Osteocyte (in vitro differentiated cells): ENCODE measurements at regions not wholly inside any gene's neighbourhood (a gene's known extent, or its start where the extent isn't known, plus 50 kb on each side); places are given as distances from the start of the nearest gene placed in this dataset.

Source experiments
- DNase-seq: peaks from one replicate; pipeline ENCODE4 v3.0.0; 2021; ENCODE audit warnings: mixed read lengths; ENCODE audit not compliant: unreplicated experiment; ENCODE audit errors: extremely low spot score
- H3K27ac Mint-ChIP-seq: one replicate; pipeline ENCODE4 v1.8.0; 2021; ENCODE audit warnings: mild to moderate bottlenecking, mixed read lengths; ENCODE audit not compliant: unreplicated experiment
- H3K27me3 Mint-ChIP-seq: one replicate; pipeline ENCODE4 v1.8.0; 2021; ENCODE audit warnings: mixed read lengths; ENCODE audit not compliant: unreplicated experiment
- H3K36me3 Mint-ChIP-seq: one replicate; pipeline ENCODE4 v1.8.0; 2021; ENCODE audit warnings: mixed read lengths; ENCODE audit not compliant: unreplicated experiment
- H3K4me1 Mint-ChIP-seq: one replicate; pipeline ENCODE4 v1.8.0; 2021; ENCODE audit warnings: mixed read lengths; ENCODE audit not compliant: unreplicated experiment
- H3K4me3 Mint-ChIP-seq: one replicate; pipeline ENCODE4 v1.8.0; 2021; ENCODE audit warnings: mild to moderate bottlenecking, moderate library complexity, mixed read lengths; ENCODE audit not compliant: unreplicated experiment
- H3K9me3 Mint-ChIP-seq: one replicate; pipeline ENCODE4 v1.8.0; 2021; ENCODE audit warnings: mixed read lengths; ENCODE audit not compliant: unreplicated experiment
- CTCF ChIP-seq: fragments of 200-600 bp; sonication (generic); IDR thresholded peaks from 2 replicates; pipeline ENCODE4 v1.5.0; 2021; ENCODE audit warnings: antibody characterized with exemption, mild to moderate bottlenecking, moderate library complexity

GRCh38 chr21:36641886-36642285, 57.0 kb upstream of the SIM2 start:
- Mint-ChIP-seq H3K27me3 (peaks cover 12% of the 10 kb centered on the region), H3K9me3 (peaks cover 8% of the 10 kb centered on the region), H3K36me3 (peaks cover 2% of the 10 kb centered on the region), H3K4me3 (no peak overlapping the region), H3K27ac (no peak overlapping the region), H3K4me1 (peaks cover 11% of the 10 kb centered on the region)
- TF ChIP-seq CTCF, result no peak
- DNase-seq, result no peak

- Mint-ChIP-seq H3K36me3 (no peaks in the 10 kb centered on the region), H3K9me3 (no peaks in the 10 kb centered on the region), H3K4me1 (peaks cover 20% of the 10 kb centered on the region), H3K4me3 (no peak overlapping the region), H3K27ac (no peak overlapping the region), H3K27me3 (peaks cover 7% of the 10 kb centered on the region)
- no peak for DNase-seq
- TF ChIP-seq CTCF, result no peak
Observed at GRCh38 chr21:36642777-36643176, 56.1 kb upstream of the SIM2 start.

GRCh38 chr21:36643374-36644250, 55.3 kb upstream of the SIM2 start:
- no peak for DNase-seq
- Mint-ChIP-seq H3K36me3 (no peaks in the 10 kb centered on the region), H3K9me3 (no peaks in the 10 kb centered on the region), H3K27me3 (peaks cover 7% of the 10 kb centered on the region), H3K4me1 (peaks cover 22% of the 10 kb centered on the region), H3K27ac (no peak overlapping the region), H3K4me3 (no peak overlapping the region)
- no peak for TF ChIP-seq CTCF

GRCh38 chr21:36646011-36646410, 52.9 kb upstream of the SIM2 start:
- TF ChIP-seq CTCF, result no peak
- no peak overlapping the region for H3K4me3 Mint-ChIP-seq
- DNase-seq, result no peak
- H3K4me1 Mint-ChIP-seq, result peaks cover 13% of the 10 kb centered on the region
- H3K36me3 Mint-ChIP-seq, result no peaks in the 10 kb centered on the region
- H3K9me3 Mint-ChIP-seq, result no peaks in the 10 kb centered on the region
- H3K27me3 Mint-ChIP-seq, result peaks cover 2% of the 10 kb centered on the region
- H3K27ac Mint-ChIP-seq, result no peak overlapping the region

- no peak overlapping the region for H3K4me3 Mint-ChIP-seq
- DNase-seq, result no peak
- H3K27ac Mint-ChIP-seq, result no peak overlapping the region
- no peak for TF ChIP-seq CTCF
- H3K4me1 Mint-ChIP-seq, result peaks cover 13% of the 10 kb centered on the region
- peaks cover 2% of the 10 kb centered on the region for H3K27me3 Mint-ChIP-seq
- no peaks in the 10 kb centered on the region for H3K9me3 Mint-ChIP-seq
- H3K36me3 Mint-ChIP-seq, result no peaks in the 10 kb centered on the region
Observed at GRCh38 chr21:36646645-36647044, 52.3 kb upstream of the SIM2 start.
